Uterus (tissue), 2 donors: ENCODE measurements at regions not wholly inside any gene's neighbourhood (a gene's known extent, or its start where the extent isn't known, plus 50 kb on each side); places are given as distances from the start of the nearest gene placed in this dataset.

Source experiments
- POLR2A ChIP-seq, 2 donors: fragments of 450-650 bp; IDR thresholded peaks; one replicate each; pipeline ENCODE4 v1.6.1; 2016; ENCODE audit warnings: antibody characterized with exemption in 2 of 2, mild to moderate bottlenecking in 1 of 2, moderate library complexity in 1 of 2
- TF ChIP-seq, protein P1 (sequence below), 4 experiments: fragments of 200-600 bp in 2 of 4; fragments of 450-650 bp in 2 of 4; sonication (generic) in 2 of 4; IDR thresholded peaks; one replicate each; pipeline ENCODE4 v1.5.1; 2016 to 2019; ENCODE audit warnings: antibody characterized with exemption in 4 of 4, mild to moderate bottlenecking in 2 of 4, moderate library complexity in 1 of 4

DNA sequence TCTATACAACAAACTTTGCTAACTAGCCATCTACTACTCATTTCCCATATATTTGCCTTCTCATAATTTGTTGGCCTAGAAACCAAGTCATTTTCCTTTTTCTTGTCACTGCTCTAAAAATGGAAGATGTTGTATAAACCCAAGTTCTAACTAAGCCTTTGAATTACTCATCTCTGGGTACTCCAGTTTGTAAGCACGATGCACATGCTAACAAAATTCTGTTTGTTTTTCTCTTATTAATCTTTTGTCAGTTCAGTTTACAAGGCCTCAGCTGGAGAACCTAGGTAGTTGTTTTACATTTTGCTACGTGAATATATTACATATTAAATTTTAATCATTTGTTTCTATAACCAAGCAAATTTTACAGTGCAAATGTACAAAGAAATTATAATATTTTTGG is 663.2 kb upstream of the RGS18 start:
- TF ChIP-seq, protein P1, sequence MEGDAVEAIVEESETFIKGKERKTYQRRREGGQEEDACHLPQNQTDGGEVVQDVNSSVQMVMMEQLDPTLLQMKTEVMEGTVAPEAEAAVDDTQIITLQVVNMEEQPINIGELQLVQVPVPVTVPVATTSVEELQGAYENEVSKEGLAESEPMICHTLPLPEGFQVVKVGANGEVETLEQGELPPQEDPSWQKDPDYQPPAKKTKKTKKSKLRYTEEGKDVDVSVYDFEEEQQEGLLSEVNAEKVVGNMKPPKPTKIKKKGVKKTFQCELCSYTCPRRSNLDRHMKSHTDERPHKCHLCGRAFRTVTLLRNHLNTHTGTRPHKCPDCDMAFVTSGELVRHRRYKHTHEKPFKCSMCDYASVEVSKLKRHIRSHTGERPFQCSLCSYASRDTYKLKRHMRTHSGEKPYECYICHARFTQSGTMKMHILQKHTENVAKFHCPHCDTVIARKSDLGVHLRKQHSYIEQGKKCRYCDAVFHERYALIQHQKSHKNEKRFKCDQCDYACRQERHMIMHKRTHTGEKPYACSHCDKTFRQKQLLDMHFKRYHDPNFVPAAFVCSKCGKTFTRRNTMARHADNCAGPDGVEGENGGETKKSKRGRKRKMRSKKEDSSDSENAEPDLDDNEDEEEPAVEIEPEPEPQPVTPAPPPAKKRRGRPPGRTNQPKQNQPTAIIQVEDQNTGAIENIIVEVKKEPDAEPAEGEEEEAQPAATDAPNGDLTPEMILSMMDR (IDR thresholded peaks at IDR 0.05): no peak
- TF ChIP-seq POLR2A (IDR thresholded peaks at IDR 0.05): no peak
